Endothelial cell of hepatic sinusoid (primary cell): ENCODE measurements at regions not wholly inside any gene's neighbourhood (a gene's known extent, or its start where the extent isn't known, plus 50 kb on each side); places are given as distances from the start of the nearest gene placed in this dataset.

Experiments used
- in situ Hi-C: cut with HindIII; loops from 2 replicates; pipeline ENCODE4 v1.10.0; 2017; ENCODE audit warnings: low sequenced_read_pairs

GRCh38 chr2:104289651-104290565, 564.0 kb upstream of the POU3F3 start:
- in situ Hi-C loops = no loop called here

DNA sequence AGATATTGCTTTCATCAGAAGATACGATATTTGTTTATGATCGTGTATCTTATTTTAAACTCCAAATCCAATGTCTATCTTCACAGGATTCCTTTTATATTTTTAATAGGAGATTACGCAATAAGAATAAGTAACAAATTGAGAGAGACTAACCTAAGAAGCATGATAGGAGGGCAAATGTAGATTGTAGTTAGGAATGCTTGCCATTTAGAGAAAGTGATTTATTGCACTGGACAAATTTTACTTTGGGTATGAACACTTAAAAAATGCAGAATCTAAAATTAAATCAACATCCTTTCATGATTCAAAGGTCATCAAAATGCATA, 563.4 kb upstream of the POU3F3 start:
- in situ Hi-C loops = no loop called here

GRCh38 chr2:104312684-104313083, 541.2 kb upstream of the POU3F3 start:
- in situ Hi-C loops = no loop called here

- in situ Hi-C loops = no loop called here
Observed at GRCh38 chr2:104318001-104318665, 535.8 kb upstream of the POU3F3 start.

- in situ Hi-C loops = no loop called here
Observed at GRCh38 chr2:104321116-104321795, 532.7 kb upstream of the POU3F3 start.

DNA sequence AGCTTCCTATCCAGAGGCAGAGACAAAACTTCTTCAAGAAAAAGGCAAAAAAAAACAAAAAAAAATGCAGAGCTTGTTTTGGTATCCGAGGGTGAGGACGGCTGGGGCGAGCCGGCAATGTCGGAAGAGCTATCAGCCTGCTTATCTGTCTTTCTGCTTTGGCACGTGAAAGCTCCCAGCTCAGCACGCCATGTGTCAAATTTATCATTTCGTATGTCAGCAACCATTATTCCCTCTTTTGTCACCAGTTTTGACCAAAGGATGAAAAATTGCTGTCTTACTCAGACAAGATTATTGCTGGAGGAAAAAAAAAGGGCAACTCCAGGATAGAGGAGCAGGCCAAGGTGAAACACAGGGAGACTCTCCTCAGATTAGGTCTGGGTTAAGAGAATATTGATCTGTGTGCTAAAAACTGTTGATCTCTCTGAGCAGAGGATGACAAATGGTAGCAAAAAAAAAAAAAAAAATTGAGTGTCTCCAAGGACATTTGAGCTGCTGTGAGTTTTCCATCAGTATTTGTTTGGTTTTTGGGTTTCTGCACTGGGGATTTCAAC, 532.0 kb upstream of the POU3F3 start:
- in situ Hi-C loops = no loop called here

DNA sequence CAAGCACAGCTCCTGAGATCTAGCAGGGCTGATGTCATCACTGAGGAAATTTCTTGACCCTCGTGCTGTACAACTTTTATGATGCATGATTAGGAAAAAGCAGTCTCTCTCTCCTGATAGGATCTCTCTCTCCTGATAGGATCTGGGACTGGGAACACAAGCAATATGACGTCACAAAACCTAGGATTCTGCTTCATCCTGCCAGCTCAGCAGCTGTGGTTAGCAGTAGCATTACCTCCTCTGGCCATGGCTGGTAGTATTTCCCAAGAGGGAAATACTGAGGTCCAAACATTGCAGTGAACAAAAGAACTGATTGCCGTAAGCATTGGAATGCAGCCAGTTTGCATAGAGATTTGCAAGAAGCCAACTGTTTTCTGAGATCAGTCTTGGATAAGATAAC, 521.2 kb upstream of the POU3F3 start:
- in situ Hi-C loops = no loop called here

- in situ Hi-C loops = no loop called here
Observed at GRCh38 chr2:104337869-104338268, 516.0 kb upstream of the POU3F3 start.

GRCh38 chr2:104340162-104340561, 513.8 kb upstream of the POU3F3 start:
- in situ Hi-C loops = no loop called here

- in situ Hi-C loops = no loop called here
Observed at GRCh38 chr2:104340879-104341828, 512.8 kb upstream of the POU3F3 start.

GRCh38 chr2:104344306-104344705, 509.6 kb upstream of the POU3F3 start:
- in situ Hi-C loops = no loop called here

GRCh38 chr2:104344985-104345384, 508.9 kb upstream of the POU3F3 start:
- in situ Hi-C loops = no loop called here

- in situ Hi-C loops = no loop called here
Observed at GRCh38 chr2:104358122-104358521, 495.8 kb upstream of the POU3F3 start.

- in situ Hi-C loops = no loop called here
Observed at GRCh38 chr2:104361414-104361813, 492.5 kb upstream of the POU3F3 start.

DNA sequence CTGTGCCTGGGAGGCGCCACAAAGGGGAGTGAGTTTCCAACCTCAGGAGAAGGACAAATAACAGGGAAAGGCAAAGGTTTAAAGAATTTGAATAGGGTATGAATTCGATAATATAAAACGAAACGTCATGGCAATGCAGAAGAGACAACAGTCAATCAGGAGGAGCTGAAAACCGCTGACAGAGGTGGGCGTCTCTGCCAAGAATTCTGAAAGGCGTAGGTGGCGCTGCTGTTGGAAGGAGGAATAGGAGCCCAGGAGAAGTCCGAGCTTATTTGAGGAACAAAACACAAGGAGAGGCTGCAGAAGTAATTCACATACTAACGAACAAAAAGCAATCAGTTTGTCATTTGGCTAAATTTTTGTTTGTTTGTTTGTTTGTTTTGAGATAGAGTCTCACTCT, 485.8 kb upstream of the POU3F3 start:
- in situ Hi-C loops = no loop called here

DNA sequence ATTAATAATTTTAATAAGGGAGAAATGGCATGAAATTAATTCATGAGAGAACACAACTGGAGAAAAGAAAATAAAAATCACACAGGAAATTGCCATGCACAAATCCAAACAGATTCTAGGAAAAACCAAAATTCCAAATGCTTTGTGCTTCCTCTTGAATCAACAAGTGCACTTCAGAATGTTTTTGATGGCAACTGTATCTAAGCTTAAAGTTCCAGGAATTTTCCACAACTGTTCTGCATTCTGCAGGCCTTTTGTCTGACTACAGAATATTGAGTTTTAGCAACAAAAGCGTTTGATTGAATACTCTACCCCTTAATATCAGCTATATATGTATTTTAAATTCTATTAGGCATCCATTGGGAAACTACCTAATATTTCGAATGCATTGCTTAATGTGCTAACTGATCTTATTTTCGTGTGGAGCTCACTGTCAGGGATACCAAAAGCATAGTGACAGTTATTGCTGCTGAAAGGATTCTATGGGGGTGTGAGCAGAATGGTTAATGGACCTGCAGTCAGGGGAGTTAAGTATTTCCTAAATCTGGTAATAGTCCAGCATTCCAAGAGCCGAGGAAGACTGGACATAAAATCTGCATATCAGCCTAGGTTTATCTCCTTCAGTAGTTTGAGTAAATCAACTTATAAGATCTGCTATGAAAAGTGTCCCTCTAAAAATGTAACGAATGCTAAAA, 482.7 kb upstream of the POU3F3 start:
- in situ Hi-C loops = no loop called here

GRCh38 chr2:104375206-104375605, 478.7 kb upstream of the POU3F3 start:
- in situ Hi-C loops = no loop called here

DNA sequence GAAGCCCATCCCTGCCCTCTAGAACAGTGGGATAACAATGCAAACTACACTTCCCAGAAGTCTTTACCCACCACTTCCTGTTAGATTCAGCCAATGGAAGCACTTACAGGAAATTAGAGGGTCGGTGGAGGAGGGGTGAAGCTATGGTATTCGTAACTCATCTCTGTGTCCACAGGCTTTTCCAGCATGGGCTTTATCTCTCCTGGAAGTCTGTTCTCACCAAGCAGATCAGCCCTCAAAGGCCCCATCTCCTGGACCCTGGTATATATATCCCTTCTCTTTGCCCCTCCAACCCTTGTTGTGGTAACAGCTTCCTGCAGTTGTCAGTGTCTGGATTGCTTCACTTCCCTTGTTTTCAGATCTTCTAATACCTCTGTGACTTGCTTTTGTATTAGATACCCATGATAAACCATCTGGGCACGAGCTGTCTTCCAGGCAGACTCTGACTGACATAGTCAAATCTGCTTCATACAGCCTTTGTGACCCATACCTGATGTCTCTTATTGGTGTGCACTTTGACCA, 475.0 kb upstream of the POU3F3 start:
- in situ Hi-C loops = no loop called here

- in situ Hi-C loops = no loop called here
Observed at GRCh38 chr2:104384961-104385360, 469.0 kb upstream of the POU3F3 start.

DNA sequence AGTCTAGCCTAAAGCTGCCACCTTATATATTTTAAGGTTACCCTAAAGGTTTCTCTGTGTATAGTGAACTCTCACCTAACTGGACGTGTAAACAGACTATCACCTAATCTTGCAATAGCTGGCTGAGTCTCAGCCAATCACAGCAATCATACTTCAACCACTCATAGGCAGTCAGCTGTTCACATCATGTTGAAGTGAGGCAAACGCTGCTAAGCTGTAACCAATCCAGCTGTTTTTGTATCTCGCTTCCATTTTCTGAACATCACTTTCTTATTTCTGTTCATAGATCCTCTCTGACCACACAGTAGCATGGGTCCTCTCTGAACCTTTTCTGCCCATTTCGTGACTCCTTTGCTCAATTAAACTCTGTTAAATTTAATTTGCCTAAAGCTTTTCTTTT, 468.2 kb upstream of the POU3F3 start:
- in situ Hi-C loops = no loop called here
